Panc1 (cell line): ENCODE measurements at regions not wholly inside any gene's neighbourhood (a gene's known extent, or its start where the extent isn't known, plus 50 kb on each side); places are given as distances from the start of the nearest gene placed in this dataset.

Experiments used
- POLR2AphosphoS5 ChIP-seq: IDR thresholded peaks from 2 replicates; pipeline ENCODE4 v1.6.1; 2012; ENCODE audit warnings: mild to moderate bottlenecking, low read depth, low read length, moderate library complexity
- SIN3A ChIP-seq: IDR thresholded peaks from 2 replicates; pipeline ENCODE4 v1.6.1; 2012; ENCODE audit warnings: low read depth, mild to moderate bottlenecking, low read length, moderate library complexity, borderline replicate concordance; ENCODE audit not compliant: insufficient read depth
- TF ChIP-seq, protein P1 (sequence below): fragments of 450-650 bp; IDR thresholded peaks from 2 replicates; pipeline ENCODE4 v1.5.1; 2017; ENCODE audit warnings: mild to moderate bottlenecking
- TF ChIP-seq, protein P2 (sequence below), 2 experiments: IDR thresholded peaks; 2 replicates each; pipeline ENCODE4 v1.6.1; 2011 to 2012; ENCODE audit warnings: low read depth in 2 of 2, control low read depth in 1 of 2, low read length in 1 of 2, mild to moderate bottlenecking in 1 of 2, moderate library complexity in 1 of 2; ENCODE audit not compliant: insufficient read depth in 1 of 2

DNA sequence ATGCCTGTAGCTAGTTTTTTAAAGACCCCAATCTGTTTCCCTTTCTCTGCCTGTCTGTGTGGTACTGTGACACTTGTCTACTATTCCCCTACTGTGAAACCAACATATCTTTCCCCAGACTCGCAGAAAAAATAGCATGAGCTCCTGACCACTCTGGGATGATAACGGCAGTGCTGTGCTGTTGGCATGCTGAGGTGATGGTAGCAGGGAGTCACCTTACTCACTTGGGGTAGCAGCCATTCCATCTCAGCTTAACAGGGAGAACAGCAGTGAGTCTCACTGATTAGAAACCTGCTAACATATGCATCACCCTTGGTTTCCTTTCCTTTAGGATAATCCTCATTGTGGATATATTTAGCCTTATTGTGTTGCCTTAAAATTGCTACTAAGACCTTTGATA lies 469.6 kb upstream of the FZD8 start:
- TF ChIP-seq, protein P1, sequence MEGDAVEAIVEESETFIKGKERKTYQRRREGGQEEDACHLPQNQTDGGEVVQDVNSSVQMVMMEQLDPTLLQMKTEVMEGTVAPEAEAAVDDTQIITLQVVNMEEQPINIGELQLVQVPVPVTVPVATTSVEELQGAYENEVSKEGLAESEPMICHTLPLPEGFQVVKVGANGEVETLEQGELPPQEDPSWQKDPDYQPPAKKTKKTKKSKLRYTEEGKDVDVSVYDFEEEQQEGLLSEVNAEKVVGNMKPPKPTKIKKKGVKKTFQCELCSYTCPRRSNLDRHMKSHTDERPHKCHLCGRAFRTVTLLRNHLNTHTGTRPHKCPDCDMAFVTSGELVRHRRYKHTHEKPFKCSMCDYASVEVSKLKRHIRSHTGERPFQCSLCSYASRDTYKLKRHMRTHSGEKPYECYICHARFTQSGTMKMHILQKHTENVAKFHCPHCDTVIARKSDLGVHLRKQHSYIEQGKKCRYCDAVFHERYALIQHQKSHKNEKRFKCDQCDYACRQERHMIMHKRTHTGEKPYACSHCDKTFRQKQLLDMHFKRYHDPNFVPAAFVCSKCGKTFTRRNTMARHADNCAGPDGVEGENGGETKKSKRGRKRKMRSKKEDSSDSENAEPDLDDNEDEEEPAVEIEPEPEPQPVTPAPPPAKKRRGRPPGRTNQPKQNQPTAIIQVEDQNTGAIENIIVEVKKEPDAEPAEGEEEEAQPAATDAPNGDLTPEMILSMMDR: no peak
- TF ChIP-seq POLR2AphosphoS5: no peak
- no peak for TF ChIP-seq SIN3A
- TF ChIP-seq, protein P2, sequence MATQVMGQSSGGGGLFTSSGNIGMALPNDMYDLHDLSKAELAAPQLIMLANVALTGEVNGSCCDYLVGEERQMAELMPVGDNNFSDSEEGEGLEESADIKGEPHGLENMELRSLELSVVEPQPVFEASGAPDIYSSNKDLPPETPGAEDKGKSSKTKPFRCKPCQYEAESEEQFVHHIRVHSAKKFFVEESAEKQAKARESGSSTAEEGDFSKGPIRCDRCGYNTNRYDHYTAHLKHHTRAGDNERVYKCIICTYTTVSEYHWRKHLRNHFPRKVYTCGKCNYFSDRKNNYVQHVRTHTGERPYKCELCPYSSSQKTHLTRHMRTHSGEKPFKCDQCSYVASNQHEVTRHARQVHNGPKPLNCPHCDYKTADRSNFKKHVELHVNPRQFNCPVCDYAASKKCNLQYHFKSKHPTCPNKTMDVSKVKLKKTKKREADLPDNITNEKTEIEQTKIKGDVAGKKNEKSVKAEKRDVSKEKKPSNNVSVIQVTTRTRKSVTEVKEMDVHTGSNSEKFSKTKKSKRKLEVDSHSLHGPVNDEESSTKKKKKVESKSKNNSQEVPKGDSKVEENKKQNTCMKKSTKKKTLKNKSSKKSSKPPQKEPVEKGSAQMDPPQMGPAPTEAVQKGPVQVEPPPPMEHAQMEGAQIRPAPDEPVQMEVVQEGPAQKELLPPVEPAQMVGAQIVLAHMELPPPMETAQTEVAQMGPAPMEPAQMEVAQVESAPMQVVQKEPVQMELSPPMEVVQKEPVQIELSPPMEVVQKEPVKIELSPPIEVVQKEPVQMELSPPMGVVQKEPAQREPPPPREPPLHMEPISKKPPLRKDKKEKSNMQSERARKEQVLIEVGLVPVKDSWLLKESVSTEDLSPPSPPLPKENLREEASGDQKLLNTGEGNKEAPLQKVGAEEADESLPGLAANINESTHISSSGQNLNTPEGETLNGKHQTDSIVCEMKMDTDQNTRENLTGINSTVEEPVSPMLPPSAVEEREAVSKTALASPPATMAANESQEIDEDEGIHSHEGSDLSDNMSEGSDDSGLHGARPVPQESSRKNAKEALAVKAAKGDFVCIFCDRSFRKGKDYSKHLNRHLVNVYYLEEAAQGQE (IDR thresholded peaks at IDR 0.05; ENCODE audit: insufficient read depth in 1 of 2, low read depth in 2 of 2, low read length in 1 of 2): no peak
